GM12891 (cell line): ENCODE measurements at regions not wholly inside any gene's neighbourhood (a gene's known extent, or its start where the extent isn't known, plus 50 kb on each side); places are given as distances from the start of the nearest gene placed in this dataset.

Experiments used
- PAX5 ChIP-seq: IDR thresholded peaks from 2 replicates; pipeline ENCODE4 v1.6.1; 2011; ENCODE audit warnings: low read length, moderate library complexity, mild to moderate bottlenecking; ENCODE audit not compliant: insufficient read depth, severe bottlenecking
- POLR2A ChIP-seq: IDR thresholded peaks from 2 replicates; pipeline ENCODE4 v1.6.1; 2011; ENCODE audit warnings: low read depth, low read length, control low read depth
- POLR2AphosphoS5 ChIP-seq: IDR thresholded peaks from 2 replicates; pipeline ENCODE4 v1.6.1; 2011; ENCODE audit warnings: low read depth, low read length, control low read depth
- POU2F2 ChIP-seq: IDR thresholded peaks from 2 replicates; pipeline ENCODE4 v1.6.1; 2011; ENCODE audit warnings: low read depth, mild to moderate bottlenecking, control low read depth, low read length, moderate library complexity
- SPI1 ChIP-seq: IDR thresholded peaks from 2 replicates; pipeline ENCODE4 v1.6.1; 2011; ENCODE audit warnings: low read depth, low read length, control low read depth
- TAF1 ChIP-seq: IDR thresholded peaks from 2 replicates; pipeline ENCODE4 v1.6.1; 2011; ENCODE audit warnings: low read depth, low read length, control low read depth

DNA sequence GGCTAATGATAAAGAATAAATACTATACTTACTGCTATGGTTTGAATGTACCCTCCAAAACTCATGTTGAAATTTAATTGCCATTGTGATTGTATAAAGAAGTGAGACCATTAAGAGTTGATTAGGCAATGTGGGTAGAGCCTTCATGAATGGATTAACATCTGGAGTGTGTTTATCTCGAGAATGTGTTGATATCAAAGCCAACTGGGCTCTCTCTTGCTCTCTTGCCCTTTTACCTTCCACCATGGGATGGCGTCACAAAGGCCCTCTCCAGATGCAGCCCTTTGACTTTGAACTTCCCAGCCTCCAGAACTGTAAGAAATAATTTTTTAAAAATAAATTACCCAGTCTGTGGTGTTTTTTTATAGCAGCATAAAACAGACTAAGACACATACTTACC is 50.1 kb upstream of the GHITM start:
- no peak for TF ChIP-seq TAF1
- no peak for TF ChIP-seq POLR2AphosphoS5
- TF ChIP-seq POU2F2 = no peak
- no peak for TF ChIP-seq POLR2A
- no peak for TF ChIP-seq PAX5
- no peak for TF ChIP-seq SPI1
